Astrocyte of the hippocampus (primary cell): ENCODE measurements at regions not wholly inside any gene's neighbourhood (a gene's known extent, or its start where the extent isn't known, plus 50 kb on each side); places are given as distances from the start of the nearest gene placed in this dataset.
"Not testable (repeated sequence)": the region's sequence is repeated elsewhere in the genome, so short reads cannot be mapped to it uniquely, and the experiment has no call there.

Experiments used
- DNase-seq: peaks from one replicate; pipeline ENCODE4 v3.0.0; 2011; ENCODE audit warnings: low read depth, low spot score

DNA sequence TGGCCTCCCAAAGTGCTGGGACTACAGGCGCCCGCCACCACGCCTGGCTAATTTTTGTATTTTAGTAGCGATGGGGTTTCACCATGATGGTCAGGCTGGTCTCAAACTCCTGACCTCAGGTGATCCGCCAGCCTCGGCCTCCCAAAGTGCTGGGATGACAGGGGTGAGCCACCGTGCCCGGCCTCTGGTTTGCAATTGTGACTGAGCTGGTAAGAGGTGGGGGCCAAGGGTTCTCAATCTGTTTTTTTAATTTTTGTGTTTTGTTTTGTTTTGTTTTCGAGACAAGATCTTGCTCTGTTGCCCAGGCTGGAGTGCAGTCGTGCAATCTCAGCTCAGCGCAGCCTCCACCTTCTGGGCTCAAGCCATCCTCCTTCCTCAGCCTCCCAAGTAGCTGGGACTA lies 196.2 kb downstream of the CRLF2 start:
- not testable (repeated sequence) for DNase-seq

DNA sequence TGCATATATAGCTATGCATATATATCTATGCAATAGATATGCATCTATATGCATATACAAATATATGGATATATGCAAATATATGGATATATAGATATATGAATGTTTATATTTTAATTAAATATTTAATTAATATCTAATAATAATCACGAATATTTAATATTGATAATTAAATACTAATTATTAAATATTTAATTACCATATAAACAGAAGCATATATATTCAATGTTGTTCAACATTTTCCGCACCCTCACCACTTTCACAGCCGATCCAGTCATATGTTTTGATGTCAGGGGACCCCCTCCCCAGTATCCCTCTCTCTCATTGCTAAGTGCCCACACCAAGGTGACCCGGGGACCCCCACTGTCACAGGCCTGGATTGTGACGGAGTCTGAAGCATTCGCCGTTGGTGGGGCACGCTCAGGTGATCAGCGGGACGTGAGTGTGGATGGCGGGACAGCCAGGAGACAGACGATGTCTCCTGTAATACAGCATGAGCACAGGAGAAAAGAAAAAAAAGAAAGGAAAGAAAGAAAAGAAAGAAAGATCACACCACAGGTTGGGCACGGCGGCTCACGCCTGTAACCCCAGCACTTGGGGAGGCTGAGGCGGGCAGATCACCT lies 199.7 kb downstream of the CRLF2 start:
- DNase-seq, result no peak

DNA sequence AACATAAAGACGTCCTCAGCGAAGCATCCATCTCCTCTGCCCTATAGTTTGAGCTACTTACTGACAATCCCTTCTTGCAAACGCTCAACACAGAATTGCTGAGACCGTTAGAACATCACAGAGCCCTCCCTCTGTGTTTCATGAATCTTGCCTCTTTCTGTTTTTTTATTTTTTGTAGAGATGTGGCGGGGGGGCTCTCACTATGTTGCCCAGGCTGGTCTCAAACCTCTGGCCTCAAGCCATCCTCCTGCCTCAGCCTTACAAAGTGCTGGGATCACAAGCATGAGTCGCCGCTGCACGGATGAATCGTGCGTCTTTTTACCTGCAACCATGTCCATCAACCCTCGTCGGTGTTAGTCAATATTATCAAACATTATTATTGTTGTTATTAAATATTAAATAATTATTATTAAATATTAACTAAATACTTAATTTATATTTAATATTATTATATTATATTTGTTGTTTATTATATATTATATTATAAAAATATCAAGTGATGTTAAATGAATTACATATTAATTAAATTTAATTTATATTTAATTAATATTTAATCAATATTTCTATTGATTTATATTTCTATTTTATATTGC lies 200.7 kb downstream of the CRLF2 start:
- DNase-seq, result no peak

- no peak for DNase-seq
Observed at GRCh38 chrX:1009771-1010170, 202.7 kb downstream of the CRLF2 start.

- DNase-seq, result no peak
Observed at GRCh38 chrX:1006156-1006730, 206.2 kb downstream of the CRLF2 start.

GRCh38 chrX:1002611-1003010 lies 209.8 kb downstream of the CRLF2 start:
- DNase-seq, result no peak

DNA sequence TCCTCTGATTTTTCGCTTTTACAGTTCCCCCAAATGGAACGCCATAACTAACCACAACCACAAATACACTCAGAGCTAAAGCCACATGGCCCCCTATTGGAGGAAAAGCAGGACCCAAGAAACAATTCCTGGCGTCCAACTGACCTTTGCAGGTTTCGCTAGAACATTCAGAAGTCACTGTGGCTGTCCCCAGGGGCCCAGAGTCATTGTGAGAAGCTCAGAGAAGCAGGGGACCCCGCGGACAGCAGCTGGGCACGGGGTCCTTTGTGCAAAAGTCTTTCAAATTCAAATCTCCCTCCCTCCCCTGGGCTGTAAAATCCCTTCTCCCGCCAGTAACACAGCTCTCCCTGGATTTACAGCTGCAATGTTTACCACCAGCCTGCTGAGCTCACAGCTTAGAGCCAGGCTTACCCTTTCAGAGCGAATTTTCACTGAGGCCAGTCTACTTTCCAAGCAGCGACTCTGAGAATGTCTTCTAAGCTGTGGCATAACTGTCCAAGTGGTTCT lies 214.8 kb downstream of the CRLF2 start:
- DNase-seq, result no peak

DNA sequence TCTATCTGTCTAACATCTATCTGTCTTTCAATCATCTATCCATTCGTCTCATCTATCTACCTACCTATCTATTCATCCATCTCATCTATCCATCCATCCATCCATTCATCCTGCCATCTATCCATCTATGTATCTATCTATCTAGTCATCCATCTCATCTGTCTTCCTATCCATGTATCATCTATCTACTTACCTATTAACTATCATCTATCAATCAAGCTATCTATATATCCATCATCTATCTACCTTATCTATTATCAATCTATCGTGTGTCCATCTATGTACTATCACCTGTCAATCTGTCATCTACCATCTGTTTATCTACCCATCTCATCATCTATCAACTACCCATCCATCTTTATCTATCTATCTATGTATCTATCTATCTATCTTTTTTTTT lies 217.7 kb downstream of the CRLF2 start:
- DNase-seq, result no peak

DNA sequence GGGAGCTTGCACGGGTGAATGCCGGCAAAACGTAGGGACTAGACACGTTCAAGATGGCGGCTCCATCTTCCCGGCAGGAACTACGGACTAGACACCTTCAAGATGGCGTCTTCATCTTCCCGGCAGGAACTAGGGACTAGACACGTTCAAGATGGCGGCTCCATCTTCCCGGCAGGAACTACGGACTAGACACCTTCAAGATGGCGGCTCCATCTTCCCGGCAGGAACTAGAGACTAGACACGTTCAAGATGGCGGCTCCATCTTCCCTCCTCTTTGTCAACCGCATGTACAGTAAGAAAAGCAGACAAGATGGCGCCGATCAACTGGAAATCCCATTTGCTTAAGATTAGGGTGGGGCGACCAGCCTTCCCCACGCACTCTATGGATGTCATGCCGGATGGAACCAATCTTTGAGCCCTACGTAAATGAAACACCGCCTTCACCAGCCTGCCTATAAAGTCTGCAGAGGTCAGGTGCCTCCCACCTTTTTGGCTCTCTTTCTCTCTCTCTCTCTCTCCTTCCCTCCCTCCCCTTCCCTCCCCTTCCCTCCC lies 222.4 kb downstream of the CRLF2 start:
- peak; percentile 94 for DNase-seq

DNA sequence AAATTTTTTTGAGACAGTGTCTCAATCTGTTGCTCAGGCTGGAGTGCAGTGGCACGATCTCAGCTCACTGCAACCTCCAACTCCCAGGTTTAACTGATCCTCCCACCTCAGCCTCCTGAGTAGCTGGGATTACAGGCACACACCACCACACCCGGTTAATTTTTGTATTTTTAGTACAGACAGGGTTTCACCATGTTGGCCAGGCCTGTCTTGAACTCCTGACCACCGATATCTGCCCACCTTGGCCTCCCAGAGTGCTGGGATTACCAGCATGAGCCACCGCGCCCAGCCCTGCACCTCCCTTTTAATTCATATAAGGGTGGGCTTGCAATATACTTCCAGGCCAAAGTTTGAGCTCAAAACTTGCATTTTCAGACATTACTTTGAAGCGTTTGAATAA lies 223.9 kb downstream of the CRLF2 start:
- not testable (repeated sequence) for DNase-seq

- no peak for DNase-seq
Observed at GRCh38 chrX:981791-982626, 230.4 kb downstream of the CRLF2 start.

DNA sequence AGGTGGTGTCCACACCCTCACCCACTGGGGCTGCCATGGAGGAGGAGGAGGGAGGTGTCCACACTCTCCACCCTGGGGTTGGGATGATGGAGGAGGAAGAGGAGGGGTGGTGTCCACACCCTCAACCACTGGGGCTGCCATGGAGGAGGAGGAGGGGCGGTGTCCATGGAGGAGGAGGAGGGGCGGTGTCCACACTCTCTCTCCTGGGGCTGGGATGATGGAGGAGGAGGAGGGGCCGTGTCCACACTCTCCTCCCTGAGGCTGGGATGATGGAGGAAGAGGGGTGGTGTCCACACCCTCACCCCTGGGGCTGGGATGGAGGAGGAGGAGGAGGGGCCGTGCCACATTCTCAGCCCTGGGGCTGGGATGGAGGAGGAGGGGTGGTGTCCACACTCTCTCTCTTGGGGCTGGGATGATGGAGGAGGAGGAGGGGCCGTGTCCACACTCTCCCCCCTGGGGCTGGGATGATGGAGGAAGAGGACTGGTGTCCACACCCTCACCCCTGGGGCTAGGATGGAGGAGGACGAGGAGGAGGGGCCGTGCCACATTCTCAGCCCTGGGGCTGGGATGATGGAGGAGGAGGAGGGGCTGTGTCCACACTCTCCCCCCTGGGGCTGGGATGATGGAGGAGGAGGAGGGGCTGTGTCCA lies 231.7 kb downstream of the CRLF2 start:
- DNase-seq, result no peak

GRCh38 chrX:979127-979526 lies 233.3 kb downstream of the CRLF2 start:
- DNase-seq, result not testable (repeated sequence)

DNA sequence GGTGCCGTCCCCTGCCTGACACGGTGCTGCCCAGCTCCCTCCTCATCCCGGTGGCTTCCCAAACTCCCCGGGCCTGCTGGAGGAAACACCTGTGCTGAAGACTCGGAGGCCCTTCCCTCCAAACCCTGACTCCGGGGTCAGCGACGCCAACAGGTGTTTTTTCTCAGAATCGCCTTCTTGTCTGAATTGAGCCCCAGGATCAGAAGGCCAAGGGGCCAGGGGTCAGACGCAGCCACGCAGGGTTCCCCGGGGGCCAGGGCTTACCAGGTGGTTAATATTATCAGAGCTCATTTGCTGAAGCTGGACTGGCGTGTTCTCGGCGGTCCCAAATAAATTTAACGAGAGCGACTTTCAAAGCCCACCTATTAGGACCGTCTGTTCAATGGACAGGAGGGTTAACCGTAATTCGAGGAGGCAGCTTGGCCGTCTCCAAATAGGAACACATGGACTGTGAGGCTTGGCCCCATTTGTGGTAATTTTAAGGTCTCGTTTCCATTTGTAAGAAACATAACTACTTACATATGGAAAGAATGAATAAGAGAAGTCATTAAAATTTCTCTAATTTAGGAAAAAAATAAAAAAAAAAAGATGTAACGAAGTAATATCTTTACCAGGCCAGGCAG lies 239.3 kb downstream of the CRLF2 start:
- no peak for DNase-seq

DNA sequence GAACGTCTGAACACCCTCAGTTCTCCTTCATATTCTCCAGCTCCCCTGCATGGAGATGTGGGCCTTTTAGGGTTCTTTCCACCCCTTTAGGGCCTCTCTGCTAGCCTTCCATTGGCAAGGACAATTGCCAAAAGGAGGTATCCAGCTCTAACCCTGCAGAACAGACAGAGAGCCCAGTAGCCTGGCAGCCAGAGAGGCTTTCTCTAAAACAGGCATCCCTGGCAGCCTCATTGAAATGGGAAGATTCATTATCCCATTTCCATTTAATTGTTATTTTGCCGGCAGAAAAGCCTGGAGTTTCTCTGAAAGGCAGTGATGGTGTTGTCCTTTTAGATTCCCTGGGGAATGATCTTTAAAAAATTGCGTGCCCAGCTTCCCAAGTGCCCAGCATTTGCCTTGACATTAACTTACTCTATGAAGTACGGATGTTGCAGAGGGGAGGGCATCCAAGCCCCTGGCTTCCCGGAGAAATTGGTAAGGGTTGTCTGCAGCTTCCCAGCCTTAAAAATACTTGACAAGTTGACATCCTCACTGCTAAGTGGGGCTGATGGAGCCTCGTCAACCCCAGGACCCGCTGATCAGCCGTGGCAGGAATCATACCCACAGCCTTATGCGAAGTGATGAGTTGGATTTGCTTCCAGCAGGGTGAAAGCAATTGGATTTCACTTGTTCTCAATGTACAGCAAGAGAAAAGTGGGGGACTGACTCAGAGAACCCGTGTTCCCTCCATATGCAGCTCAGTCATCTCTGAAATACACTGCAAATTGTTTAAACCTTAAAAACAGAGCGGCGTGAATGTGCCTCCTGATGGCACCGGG lies 244.1 kb downstream of the CRLF2 start:
- DNase-seq, result no peak

DNA sequence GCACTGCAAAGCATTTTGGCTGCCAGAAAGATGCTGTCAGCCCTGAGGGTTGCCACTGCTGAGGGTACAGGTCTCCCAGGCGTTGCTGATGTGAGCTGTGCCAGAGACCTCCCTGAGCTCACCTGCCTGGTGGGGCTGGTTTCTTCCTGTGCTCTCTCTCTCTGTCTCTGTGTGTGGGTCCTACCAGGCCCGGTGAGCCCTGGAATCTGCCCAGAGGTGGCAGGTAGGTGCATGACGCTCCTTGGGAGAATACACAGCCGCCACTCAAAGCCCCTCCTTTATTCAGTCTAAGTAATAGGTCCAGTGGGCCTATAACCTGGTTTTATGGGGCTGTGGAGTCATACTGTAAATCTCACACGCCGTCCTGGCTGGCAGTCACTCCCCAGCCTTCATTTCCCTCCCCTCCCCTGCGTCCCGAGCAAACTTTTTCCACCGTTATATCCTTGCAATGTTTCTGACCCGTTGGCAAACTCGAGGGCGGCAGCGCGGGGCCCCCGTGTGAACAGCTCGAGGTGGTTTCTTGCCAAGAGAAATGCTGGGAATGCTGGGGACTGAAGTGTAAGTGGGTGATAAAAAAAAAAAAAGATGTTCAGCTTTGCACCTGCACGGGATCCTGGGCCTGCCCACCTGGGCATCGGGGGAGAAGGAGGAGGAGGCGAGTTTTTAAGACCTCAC lies 245.9 kb downstream of the CRLF2 start:
- DNase-seq, result no peak

DNA sequence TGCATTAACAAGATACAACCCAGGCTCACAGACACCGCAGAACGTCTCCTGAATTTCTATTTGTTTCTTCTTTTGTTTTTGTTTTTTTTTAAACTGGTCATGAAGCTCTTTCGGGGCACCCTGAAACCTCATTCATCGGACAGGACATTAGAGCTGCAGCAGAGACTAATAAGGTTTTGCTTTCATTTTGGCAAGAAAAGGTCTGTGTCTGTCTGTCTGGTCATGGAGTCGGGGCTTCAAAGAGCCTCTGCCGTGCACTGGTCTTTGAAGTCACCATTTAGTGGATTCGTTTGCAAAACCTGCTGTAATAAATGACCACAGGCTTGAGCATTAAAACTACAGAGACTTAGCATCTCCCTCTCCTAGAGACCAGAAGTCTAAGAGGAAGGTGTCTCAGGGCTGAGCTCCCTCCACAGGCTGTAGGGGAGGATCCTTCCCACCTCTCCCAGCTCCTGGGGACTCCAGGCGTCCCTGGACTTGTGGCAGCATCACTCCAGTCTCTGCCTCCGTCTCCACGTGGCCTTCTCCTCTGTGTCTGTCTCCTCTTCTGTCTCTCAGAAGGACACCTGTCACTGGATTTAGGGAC lies 247.5 kb downstream of the CRLF2 start:
- no peak for DNase-seq

GRCh38 chrX:960821-961220 lies 251.6 kb downstream of the CRLF2 start:
- DNase-seq, result no peak

DNA sequence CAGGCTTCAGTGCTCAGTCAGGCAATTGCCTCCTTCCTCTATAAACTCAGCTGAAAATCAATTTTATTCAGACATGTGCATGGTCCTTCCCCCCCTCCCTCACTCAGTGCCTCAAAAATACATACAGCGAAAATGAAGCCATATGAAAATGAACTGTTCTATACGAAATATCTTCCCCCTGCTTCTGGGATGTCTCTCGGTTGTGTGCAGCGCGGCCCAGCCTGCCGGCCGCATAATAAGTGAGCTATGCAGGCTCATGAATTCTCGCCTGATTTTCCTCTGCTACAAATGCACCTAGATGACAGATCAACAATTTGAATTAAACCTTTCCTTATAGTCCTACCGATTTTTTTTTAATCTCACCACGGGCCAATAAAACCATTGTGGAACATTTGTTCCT lies 252.9 kb downstream of the CRLF2 start:
- no peak for DNase-seq
